GM12878 (cell line): ENCODE measurements at regions not wholly inside any gene's neighbourhood (a gene's known extent, or its start where the extent isn't known, plus 50 kb on each side); places are given as distances from the start of the nearest gene placed in this dataset.

Source experiments
- BMI1 ChIP-seq: fragments of 450-650 bp; IDR thresholded peaks from 2 replicates; pipeline ENCODE4 v1.6.1; 2016; ENCODE audit warnings: mild to moderate bottlenecking, moderate library complexity, borderline replicate concordance
- CHD2 ChIP-seq: IDR thresholded peaks from 2 replicates; pipeline ENCODE4 v1.6.1; 2011; ENCODE audit warnings: low read depth, low read length, improper control_type of control experiment, borderline replicate concordance
- EED ChIP-seq: sonication (generic); IDR thresholded peaks from 2 replicates; pipeline ENCODE4 v1.6.1; 2016; ENCODE audit warnings: antibody characterized with exemption, low read depth
- KLF5 ChIP-seq: fragments of 450-650 bp; IDR thresholded peaks from 2 replicates; pipeline ENCODE4 v1.6.1; 2014; ENCODE audit warnings: mild to moderate bottlenecking; ENCODE audit not compliant: partially characterized antibody
- NBN ChIP-seq: fragments of 450-650 bp; IDR thresholded peaks from 2 replicates; pipeline ENCODE4 v1.6.1; 2016
- NR2C1 ChIP-seq: fragments of 450-650 bp; IDR thresholded peaks from 2 replicates; pipeline ENCODE4 v1.6.1; 2017; ENCODE audit warnings: antibody characterized with exemption, mild to moderate bottlenecking, moderate library complexity
- NR2C2 ChIP-seq: IDR thresholded peaks from 2 replicates; pipeline ENCODE4 v1.6.1; 2011; ENCODE audit warnings: borderline replicate concordance, low read depth; ENCODE audit not compliant: control insufficient read depth, insufficient read length
- SUZ12 ChIP-seq: fragments of 200-600 bp; sonication (generic); IDR thresholded peaks from one replicate; pipeline ENCODE4 v1.6.1; 2018; ENCODE audit warnings: antibody characterized with exemption, mild to moderate bottlenecking; ENCODE audit not compliant: unreplicated experiment
- YY1 ChIP-seq: IDR thresholded peaks from 2 replicates; pipeline ENCODE4 v1.6.1; 2011; ENCODE audit warnings: low read depth, mild to moderate bottlenecking, low read length
- ZNF207 ChIP-seq: fragments of 450-650 bp; IDR thresholded peaks from 2 replicates; pipeline ENCODE4 v1.6.1; 2014; ENCODE audit warnings: antibody characterized with exemption, mild to moderate bottlenecking, borderline replicate concordance
- TF ChIP-seq, protein P1 (sequence below), 3 experiments: IDR thresholded peaks in 2 of 3; conservative IDR thresholded peaks in 1 of 3; 2 replicates each; pipeline ENCODE4 v1.5.1; 2011; ENCODE audit warnings: low read depth in 3 of 3, low read length in 3 of 3, mild to moderate bottlenecking in 3 of 3, control low read depth in 2 of 3, moderate library complexity in 2 of 3, inconsistent platforms in 1 of 3, mixed read lengths in 1 of 3; ENCODE audit not compliant: control insufficient read depth in 2 of 3, insufficient read depth in 1 of 3; ENCODE audit errors: extremely low read depth in 1 of 3
- TF ChIP-seq, protein P2 (sequence below): IDR thresholded peaks from 2 replicates; pipeline ENCODE4 v1.6.1; 2011; ENCODE audit warnings: low read depth, mild to moderate bottlenecking, low read length, moderate library complexity, borderline replicate concordance; ENCODE audit errors: extremely low read depth
- TF ChIP-seq, protein P3 (sequence below): fragments of 450-650 bp; IDR thresholded peaks from 2 replicates; pipeline ENCODE4 v1.6.1; 2017; ENCODE audit warnings: antibody characterized with exemption, mild to moderate bottlenecking, moderate library complexity

DNA sequence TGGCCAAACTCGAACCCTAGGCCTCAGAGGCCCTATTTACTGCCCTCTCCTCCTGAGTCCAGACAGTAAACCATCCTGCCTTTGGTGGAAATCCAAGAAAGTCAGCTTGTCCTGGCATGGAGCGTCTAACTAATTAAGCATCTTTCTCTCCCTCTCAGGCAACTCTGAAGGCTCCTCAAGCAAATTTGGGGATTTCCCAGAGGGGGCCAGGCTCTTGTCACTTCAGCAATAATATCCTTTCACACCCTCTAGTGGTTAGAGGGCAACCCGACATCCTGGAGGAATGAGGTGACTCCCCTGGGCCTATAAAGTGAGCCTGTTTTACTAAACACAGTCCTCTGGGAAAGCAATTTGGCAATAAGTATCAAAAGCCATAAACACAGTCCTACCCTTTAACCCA is 60.4 kb downstream of the NOG start:
- TF ChIP-seq, protein P1, sequence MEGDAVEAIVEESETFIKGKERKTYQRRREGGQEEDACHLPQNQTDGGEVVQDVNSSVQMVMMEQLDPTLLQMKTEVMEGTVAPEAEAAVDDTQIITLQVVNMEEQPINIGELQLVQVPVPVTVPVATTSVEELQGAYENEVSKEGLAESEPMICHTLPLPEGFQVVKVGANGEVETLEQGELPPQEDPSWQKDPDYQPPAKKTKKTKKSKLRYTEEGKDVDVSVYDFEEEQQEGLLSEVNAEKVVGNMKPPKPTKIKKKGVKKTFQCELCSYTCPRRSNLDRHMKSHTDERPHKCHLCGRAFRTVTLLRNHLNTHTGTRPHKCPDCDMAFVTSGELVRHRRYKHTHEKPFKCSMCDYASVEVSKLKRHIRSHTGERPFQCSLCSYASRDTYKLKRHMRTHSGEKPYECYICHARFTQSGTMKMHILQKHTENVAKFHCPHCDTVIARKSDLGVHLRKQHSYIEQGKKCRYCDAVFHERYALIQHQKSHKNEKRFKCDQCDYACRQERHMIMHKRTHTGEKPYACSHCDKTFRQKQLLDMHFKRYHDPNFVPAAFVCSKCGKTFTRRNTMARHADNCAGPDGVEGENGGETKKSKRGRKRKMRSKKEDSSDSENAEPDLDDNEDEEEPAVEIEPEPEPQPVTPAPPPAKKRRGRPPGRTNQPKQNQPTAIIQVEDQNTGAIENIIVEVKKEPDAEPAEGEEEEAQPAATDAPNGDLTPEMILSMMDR (IDR thresholded peaks at IDR 0.05 in 2 of 3, conservative IDR thresholded peaks at IDR 0.05 in 1 of 3; ENCODE audit: control insufficient read depth in 2 of 3, extremely low read depth in 1 of 3, insufficient read depth in 1 of 3, low read depth in 3 of 3, low read length in 3 of 3), result peak; percentile 72 to 74 (median 73)
- no peak for TF ChIP-seq SUZ12
- no peak for TF ChIP-seq NR2C2
- no peak for TF ChIP-seq KLF5
- TF ChIP-seq EED, result no peak
- TF ChIP-seq NR2C1, result no peak
- no peak for TF ChIP-seq CHD2
- TF ChIP-seq ZNF207, result no peak
- TF ChIP-seq, protein P2, sequence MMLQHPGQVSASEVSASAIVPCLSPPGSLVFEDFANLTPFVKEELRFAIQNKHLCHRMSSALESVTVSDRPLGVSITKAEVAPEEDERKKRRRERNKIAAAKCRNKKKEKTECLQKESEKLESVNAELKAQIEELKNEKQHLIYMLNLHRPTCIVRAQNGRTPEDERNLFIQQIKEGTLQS, result no peak
- TF ChIP-seq YY1, result 0 out of 2 replicates have a peak, but pooled peaks have one; percentile 29
- TF ChIP-seq, protein P3, sequence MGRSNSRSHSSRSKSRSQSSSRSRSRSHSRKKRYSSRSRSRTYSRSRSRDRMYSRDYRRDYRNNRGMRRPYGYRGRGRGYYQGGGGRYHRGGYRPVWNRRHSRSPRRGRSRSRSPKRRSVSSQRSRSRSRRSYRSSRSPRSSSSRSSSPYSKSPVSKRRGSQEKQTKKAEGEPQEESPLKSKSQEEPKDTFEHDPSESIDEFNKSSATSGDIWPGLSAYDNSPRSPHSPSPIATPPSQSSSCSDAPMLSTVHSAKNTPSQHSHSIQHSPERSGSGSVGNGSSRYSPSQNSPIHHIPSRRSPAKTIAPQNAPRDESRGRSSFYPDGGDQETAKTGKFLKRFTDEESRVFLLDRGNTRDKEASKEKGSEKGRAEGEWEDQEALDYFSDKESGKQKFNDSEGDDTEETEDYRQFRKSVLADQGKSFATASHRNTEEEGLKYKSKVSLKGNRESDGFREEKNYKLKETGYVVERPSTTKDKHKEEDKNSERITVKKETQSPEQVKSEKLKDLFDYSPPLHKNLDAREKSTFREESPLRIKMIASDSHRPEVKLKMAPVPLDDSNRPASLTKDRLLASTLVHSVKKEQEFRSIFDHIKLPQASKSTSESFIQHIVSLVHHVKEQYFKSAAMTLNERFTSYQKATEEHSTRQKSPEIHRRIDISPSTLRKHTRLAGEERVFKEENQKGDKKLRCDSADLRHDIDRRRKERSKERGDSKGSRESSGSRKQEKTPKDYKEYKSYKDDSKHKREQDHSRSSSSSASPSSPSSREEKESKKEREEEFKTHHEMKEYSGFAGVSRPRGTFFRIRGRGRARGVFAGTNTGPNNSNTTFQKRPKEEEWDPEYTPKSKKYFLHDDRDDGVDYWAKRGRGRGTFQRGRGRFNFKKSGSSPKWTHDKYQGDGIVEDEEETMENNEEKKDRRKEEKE, result no peak
- no peak for TF ChIP-seq BMI1
- TF ChIP-seq NBN, result no peak
